ENCODE measurements at regions not wholly inside any gene's neighbourhood (a gene's known extent, or its start where the extent isn't known, plus 50 kb on each side); places are given as distances from the start of the nearest gene placed in this dataset.

DNA sequence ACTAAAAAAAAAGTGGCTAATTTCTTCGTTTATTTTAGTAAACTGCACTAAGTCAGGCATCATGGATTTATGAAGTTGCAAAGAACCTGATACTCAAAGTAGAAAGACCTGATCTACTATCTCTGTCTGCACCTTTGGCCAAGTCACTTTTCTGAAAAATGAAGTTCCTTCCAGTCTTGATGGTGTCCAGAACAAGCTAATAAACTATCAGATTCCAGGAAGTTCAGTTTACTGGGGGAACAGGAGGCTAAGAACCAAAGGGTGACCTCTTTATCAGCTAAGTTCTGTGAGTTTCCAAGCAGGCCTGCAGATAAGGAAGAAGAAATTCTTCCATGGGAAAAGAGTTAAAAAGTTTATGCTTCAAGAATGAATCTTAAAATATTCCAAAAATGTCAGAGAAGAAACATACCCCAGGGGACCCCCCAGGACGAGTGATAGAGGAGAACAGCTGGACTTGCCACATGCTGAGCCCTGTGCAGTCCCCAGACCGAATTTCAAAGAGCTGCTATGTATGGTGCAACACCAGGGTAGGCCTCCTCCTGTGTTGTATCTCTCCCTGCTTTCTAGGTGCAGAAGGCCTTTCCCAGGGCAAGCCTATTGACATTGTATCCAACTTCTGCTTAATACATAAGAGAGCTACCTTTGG is 72.8 kb upstream of the FGGY start:
- DNase-seq: no peak

DNA sequence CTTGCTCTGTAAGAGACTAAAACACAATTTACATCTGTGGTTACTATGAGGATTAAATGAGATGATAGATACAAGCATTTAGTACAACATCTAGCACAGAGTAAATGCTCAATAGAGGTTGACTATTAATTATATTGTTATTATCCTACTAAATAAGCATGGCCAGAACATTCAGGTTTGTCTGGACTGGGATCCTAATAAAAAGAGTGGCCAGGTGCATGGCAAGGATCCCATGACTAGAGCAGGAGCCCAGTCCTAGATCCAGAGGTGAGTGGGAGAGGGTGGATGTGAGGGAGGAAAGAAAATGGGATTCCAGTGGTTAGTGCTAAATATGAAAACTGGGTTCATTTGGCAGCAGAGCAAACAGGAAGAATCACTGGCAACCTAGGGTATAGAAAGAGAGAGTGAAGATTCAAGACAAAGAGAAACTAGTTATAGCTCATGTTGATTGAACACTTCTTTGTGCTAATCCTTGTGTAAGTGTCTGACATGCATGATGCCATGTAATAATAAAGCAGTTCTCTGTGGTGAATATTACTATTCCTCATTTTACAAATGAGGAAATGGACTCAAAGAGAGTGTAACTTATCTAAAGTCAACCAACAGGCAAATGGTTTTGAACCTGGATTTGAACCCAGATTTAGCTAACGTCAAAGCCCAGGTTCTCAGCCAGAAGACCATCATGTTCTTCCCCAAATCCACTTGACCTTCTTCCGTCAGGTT is 71.1 kb upstream of the FGGY start:
- DNase-seq: no peak

DNA sequence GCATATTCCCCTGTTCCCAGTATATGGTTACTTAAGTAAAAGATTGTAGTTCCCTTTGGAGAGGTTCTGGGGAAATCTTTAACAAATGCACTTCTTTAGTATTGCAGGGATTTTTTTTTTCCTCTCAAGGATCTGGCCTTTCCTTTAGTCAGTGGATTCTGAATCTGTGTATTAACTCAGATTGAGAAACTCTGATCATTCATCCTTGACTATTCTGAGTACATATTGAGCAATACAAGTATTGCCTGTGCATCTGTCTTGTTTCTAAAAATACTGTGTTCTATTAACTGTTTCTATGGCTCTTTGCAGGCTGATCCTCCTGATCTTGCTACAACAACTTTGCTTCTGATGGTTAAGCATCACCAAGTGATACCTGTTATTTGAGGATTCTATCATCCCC is 67.8 kb upstream of the FGGY start:
- no peak for DNase-seq

DNA sequence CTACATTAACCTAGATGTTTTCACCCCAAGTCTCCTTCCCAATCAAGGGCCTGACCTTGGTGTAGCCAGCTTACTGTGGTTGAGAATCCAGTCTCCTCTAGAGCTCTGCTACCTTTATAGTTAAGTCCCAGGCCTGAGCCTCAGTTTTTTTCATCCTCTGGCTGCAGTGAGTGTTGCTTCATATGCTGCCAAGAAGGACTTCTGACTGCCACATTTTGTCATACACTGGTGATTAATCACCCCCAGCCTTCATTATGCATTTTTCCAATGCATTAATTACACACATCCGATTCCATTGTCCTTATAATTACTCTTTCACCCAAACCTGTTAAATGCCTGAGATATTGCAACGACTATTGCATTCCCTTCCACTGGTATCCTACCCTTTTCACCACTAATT is 66.3 kb upstream of the FGGY start:
- no peak for DNase-seq

DNA sequence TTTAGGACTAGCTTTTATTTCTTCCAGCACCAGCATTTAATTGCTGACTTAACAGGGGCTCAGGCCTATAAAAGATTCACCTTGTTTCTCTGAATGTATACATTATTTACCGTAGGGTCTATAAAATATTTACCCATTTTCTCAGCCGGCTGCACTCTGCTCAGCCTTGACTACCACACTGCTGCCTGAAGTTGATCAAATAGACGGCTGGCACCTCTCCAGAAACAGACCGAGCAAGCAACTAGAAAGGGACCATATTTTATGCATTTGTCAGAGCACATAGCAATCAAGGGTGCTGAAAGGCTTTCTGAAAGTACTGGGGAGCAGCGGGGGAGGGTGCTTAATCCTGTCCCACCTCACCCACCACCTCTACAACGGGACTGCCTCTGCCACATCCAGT is 64.7 kb upstream of the FGGY start:
- no peak for DNase-seq

DNA sequence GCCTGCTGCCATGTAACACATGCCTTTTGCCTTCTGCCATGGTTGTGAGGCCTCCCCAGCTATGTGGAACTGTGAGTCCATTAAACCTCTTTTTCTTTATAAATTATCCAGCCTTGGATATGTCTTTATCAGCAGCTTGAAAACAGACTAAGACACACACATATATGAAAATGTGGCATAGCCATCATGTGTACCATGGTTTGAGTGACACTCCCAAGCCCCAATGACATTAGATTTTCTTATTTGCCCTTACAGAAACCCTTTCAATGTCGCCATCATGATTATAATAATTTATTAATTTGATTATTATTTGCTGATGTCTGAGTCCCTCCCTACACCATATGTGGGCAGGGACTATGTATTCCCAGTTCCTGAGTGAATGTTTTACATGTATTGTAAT is 63.5 kb upstream of the FGGY start:
- no peak for DNase-seq

DNA sequence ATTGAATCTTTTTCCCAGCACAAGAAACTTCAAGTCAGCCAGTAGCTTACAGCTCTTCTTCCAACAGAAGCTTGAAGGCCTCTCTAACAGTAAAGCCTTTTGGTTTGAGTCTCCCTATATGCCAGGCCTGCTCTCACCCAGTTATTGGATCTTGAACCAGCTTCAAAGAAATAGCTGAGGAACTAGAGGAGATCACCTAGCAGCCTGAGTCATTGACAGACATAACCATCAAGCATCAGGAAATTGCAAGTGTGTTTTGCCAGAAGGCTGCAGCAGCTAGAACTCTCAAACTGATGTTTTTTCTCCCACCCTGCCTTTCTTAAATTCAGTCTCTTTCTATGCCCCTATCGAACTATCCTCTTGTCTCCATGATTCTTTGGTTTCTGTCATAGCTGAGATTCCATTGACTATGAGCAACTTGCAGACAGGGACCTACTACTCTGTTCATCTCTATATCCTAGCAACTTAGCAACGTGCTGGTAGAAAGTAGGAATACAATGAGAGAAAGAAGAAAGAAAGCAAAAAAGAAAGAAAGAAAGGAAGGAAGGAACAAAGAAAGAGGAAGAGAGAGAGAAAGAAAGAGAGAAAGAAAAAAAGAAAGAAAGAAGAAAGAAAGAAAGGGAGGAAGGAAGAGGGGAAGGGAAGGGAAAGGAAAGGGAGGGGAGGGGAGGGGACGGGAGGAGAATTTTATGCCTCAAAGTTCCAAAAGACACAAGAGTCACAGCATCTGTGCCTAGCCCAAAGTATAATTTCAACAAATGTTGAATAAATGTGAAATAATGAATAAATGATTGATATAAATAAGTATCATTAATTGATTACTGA is 60.0 kb upstream of the FGGY start:
- no peak for DNase-seq

DNA sequence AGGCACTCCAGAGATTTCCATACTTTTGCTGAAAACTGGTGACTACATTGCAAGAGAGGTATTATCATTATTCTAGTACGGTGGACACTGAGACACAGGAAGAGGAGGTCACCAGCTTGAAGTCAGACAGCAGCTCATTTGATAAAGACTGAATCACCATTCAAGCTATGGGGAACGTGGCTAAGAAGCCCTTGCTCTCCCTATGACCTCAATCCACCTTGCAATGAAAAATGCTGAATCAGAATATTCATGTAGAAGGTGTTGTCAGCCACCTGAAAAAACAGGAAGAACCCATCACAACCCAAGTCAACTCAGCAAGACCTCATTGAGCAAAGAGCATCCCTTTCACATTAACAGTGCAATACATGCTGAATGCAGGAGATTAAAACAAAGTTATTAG is 59.0 kb upstream of the FGGY start:
- DNase-seq: no peak

DNA sequence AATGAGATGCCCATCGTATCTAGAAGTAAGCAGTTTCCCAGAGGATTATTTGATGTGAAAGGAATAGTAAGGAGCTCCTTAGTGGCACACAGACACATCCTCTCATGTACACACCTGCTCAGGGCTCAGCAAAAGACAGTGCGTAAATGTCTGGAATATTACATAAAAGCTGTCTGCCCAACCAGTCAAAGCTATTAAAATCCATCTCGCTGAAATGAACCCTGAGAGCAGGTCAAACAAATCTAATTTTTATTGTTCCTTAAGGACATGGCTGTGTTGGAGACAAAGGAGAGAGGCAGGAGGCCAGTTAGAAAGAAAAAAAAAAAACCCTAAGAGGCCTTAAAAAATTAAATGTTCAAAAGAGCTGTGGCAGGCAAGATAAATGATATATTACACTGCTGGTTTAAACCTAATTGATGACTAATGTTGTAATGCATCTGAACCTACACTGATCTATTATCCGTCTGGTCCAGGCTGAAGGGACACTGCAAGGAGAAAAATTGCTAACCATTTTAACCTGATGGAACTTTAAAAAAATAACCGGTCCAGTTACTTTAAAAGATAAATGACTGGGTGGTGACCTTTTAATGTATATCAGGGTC is 58.5 kb upstream of the FGGY start:
- DNase-seq: no peak

DNA sequence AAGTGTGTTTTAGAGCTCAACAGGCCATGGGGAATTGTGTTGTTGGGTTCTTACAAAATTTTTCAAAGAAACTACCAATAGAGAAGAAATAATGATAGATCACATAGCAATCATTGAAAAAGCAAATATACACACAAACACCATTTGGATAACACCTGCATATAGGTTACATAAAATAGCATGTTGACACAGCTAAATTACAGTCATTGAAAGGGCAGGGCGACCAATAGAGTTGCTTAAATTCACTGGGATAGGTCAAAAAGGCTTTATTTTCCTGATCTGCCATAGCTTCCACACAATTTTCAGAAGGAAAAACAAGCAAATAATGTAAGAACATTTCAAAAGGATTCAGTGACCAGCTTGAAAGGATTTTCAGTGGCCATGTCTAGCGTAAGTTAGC is 57.9 kb upstream of the FGGY start:
- no peak for DNase-seq

DNA sequence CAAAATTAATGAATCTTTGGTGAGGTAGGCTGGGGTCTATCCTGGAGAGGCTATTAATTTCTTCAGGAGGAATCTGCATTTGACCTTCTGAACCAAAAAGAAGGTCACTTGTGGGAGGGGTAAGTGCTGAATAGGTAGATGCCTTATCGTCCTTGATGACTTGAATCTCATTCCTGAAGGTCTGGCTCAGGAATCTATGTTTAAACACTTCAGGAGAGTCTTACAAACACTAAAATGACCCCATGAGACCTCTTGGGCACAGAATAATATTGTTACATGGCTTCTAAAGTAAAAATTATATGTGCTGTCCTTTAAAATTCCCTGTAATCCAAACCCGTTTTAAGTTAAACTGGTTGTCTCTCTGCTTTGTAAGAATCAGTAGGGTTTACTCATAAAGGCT is 55.0 kb upstream of the FGGY start:
- no peak for DNase-seq

DNA sequence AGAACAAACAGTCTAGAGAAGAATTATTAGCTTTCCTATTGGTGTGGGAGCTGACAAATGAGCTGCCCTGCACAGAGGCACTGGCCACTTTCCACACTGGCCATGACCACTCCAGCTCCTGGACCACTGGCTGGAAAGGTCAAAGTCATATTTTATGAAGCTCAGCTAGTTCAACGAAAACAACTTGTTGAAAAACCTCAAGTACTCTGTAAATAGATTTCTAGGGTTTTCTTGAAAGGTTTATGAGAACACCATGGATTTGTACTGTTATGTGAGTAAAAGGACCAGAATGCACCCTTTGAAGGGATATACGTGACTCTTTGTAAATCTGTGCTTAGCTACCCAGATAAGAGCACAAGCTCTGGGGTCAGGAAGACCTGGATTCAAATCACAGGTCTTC is 54.5 kb upstream of the FGGY start:
- no peak for DNase-seq

DNA sequence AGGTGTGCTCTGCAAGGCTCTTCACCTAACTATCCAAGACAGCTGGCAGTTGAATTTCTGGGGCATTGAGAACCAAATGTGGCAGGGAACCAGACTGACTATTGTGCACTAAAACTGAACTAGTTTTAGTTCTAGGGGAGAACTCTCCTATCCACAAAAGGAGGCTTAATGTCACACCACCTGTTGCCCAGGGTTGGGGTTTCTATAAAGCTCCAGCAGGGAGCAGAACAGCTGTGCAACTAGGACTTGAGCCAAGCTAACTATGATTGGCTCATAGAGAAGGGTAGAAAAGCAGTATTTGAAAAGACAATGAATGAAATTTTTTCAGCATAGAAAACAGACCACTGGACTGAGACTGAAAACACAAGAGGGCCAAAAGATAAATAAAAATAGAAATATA is 53.3 kb upstream of the FGGY start:
- DNase-seq: no peak

DNA sequence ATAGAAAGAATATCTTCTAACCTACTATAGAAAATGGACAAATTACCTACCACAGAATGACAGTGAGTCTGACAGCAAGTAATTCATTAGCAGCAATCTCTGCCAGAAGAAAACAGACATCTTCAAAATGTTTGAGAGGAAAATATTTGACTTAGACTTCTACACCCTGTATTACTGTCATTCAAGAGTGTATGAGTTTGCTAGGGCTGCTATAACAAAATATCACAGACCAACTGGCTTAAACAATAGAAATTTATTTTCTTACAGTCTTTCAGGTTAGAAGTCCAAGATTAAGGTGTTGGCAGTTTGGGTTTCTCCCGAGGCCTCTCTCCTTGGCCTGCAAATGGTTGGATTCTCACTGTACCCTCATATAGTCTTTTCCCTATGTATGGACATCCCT is 52.9 kb upstream of the FGGY start:
- DNase-seq: no peak

DNA sequence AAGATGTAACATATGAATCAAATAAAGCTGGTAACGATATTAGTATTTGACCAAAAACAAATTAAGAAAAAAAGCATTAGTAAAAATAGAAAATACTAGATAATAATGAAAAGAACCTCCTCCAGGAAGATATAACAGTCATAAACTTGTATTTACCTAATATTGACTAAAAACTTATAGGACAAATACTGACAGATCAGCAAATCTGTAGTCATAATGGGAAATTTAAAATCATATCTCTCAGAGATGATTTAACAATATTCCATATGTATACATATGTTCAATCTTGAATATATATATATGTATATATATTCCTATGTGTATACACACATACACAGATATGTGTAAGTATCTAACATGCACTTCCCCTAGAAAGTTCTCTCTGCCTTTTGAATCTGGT is 52.0 kb upstream of the FGGY start:
- DNase-seq: no peak
